Ramos (cell line): ENCODE measurements at regions not wholly inside any gene's neighbourhood (a gene's known extent, or its start where the extent isn't known, plus 50 kb on each side); places are given as distances from the start of the nearest gene placed in this dataset.

Source experiments
- in situ Hi-C: fragments of 300-500 bp; cut with MboI; formaldehyde crosslinking; loops from one replicate; pipeline ENCODE4 v1.14.3; 2022; ENCODE audit warnings: low sequenced_read_pairs; ENCODE audit not compliant: unreplicated experiment

- in situ Hi-C loops: no loop called here
Observed at GRCh38 chr21:16070207-16070651, 340.4 kb downstream of the USP25 start.

- in situ Hi-C loops: no loop called here
Observed at GRCh38 chr21:16071092-16071491, 341.3 kb downstream of the USP25 start.

GRCh38 chr21:16071761-16072160 is 342.0 kb downstream of the USP25 start:
- in situ Hi-C loops: no loop called here

GRCh38 chr21:16072221-16072620 is 342.4 kb downstream of the USP25 start:
- in situ Hi-C loops: no loop called here

- in situ Hi-C loops: no loop called here
Observed at GRCh38 chr21:16072737-16073136, 343.0 kb downstream of the USP25 start.

- in situ Hi-C loops: no loop called here
Observed at GRCh38 chr21:16073586-16073985, 343.8 kb downstream of the USP25 start.

GRCh38 chr21:16074950-16075489 is 345.2 kb downstream of the USP25 start:
- in situ Hi-C loops: no loop called here

GRCh38 chr21:16075649-16076282 is 346.0 kb downstream of the USP25 start:
- in situ Hi-C loops: no loop called here

GRCh38 chr21:16076465-16076864 is 346.7 kb downstream of the USP25 start:
- in situ Hi-C loops: no loop called here

GRCh38 chr21:16078382-16078781 is 348.6 kb downstream of the USP25 start:
- in situ Hi-C loops: no loop called here

- in situ Hi-C loops: no loop called here
Observed at GRCh38 chr21:16079830-16080229, 350.0 kb downstream of the USP25 start.

- in situ Hi-C loops: no loop called here
Observed at GRCh38 chr21:16081304-16081703, 351.5 kb downstream of the USP25 start.

GRCh38 chr21:16082038-16082816 is 352.4 kb downstream of the USP25 start:
- in situ Hi-C loops: no loop called here

GRCh38 chr21:16084776-16085364 is 355.1 kb downstream of the USP25 start:
- in situ Hi-C loops: no loop called here

GRCh38 chr21:16085421-16085820 is 355.6 kb downstream of the USP25 start:
- in situ Hi-C loops: no loop called here

- in situ Hi-C loops: no loop called here
Observed at GRCh38 chr21:16086121-16086520, 356.3 kb downstream of the USP25 start.

GRCh38 chr21:16086936-16087335 is 357.2 kb downstream of the USP25 start:
- in situ Hi-C loops: no loop called here

- in situ Hi-C loops: no loop called here
Observed at GRCh38 chr21:16087523-16087922, 357.7 kb downstream of the USP25 start.

- in situ Hi-C loops: no loop called here
Observed at GRCh38 chr21:16088056-16088455, 358.3 kb downstream of the USP25 start.

GRCh38 chr21:16095005-16095404 is 365.2 kb downstream of the USP25 start:
- in situ Hi-C loops: no loop called here

GRCh38 chr21:16096988-16097387 is 367.2 kb downstream of the USP25 start:
- in situ Hi-C loops: no loop called here
